Heart right ventricle (tissue), 16 donors: ENCODE measurements at regions not wholly inside any gene's neighbourhood (a gene's known extent, or its start where the extent isn't known, plus 50 kb on each side); places are given as distances from the start of the nearest gene placed in this dataset.

Source experiments
- ATAC-seq, 8 donors: fragments of 200-7000 bp; cut with Tn5 transposase; one replicate each; pipeline ENCODE4 v1.9.1; 2020; ENCODE audit warnings: mild to moderate bottlenecking in 8 of 8, moderate library complexity in 8 of 8, moderate number of reproducible peaks in 1 of 8
- DNase-seq, 2 donors: peaks; one replicate each; pipeline ENCODE4 v3.0.0-alpha.2; 2020
- H3K27ac ChIP-seq, 10 donors: fragments of 200-600 bp; sonication (generic) in 2 of 10; one replicate each; pipeline versions ENCODE4 v1.5.0 to v1.8.0; 2020 to 2022; ENCODE audit warnings: mild to moderate bottlenecking in 3 of 10
- H3K27me3 ChIP-seq, 7 donors: fragments of 200-600 bp; one replicate each; pipeline ENCODE4 v1.8.0; 2021 to 2022; ENCODE audit warnings: mild to moderate bottlenecking in 2 of 7
- H3K36me3 ChIP-seq, 9 donors: fragments of 200-600 bp; sonication (generic) in 1 of 9; one replicate each; pipeline versions ENCODE4 v1.5.0 to v1.8.0; 2020 to 2022; ENCODE audit warnings: mild to moderate bottlenecking in 2 of 9
- H3K4me1 ChIP-seq, 9 donors: fragments of 200-600 bp; sonication (generic) in 1 of 9; one replicate each; pipeline versions ENCODE4 v1.5.0 to v1.8.0; 2020 to 2022; ENCODE audit warnings: mild to moderate bottlenecking in 4 of 9
- H3K4me3 ChIP-seq, 10 donors: fragments of 200-600 bp; sonication (generic) in 2 of 10; one replicate each; pipeline versions ENCODE4 v1.5.0 to v1.8.0; 2020 to 2022; ENCODE audit warnings: mild to moderate bottlenecking in 7 of 10, moderate library complexity in 2 of 10
- H3K9me3 ChIP-seq, 11 donors: fragments of 200-600 bp in 10 of 11; sonication (generic) in 2 of 11; one replicate each; pipeline versions ENCODE4 v1.5.0 to v1.8.0; 2013 to 2022; ENCODE audit warnings: mild to moderate bottlenecking in 2 of 11, control low read depth in 1 of 11, moderate library complexity in 1 of 11
- WGBS, 2 donors: extraction: QIAGEN DNeasy Blood & Tissue Kit; methylation state at CpG; one replicate each; pipeline ENCODE4 v1.1.7; 2013; ENCODE audit warnings: inconsistent platforms in 1 of 2; 5-methylcytosine and 5-hydroxymethylcytosine counted together
- intact Hi-C, 10 donors: fragments of 100-400 bp; cut with DNase I; formaldehyde crosslinking; loops; one replicate each; pipeline versions ENCODE4 v1.11.1 to v1.14.2; 2022
- TF ChIP-seq, protein P1 (sequence below), 9 donors: fragments of 200-600 bp; sonication (generic) in 2 of 9; IDR thresholded peaks; one replicate each; pipeline versions ENCODE4 v1.5.0 to v1.8.0; 2021 to 2022; ENCODE audit warnings: antibody characterized with exemption in 9 of 9, mild to moderate bottlenecking in 5 of 9, moderate library complexity in 1 of 9
- donor health status: Arrhythmogenic right ventricular cardiomyopathy.
- donor health status: ischemic (EF 13 %, LVEDD 7.1; RV severe dilation, severe dysfunction).
- donor health status: healthy with polysubstance abuse.
- donor health status: DM: no; HTN: yes; CAD: no.
- donor health status: DM: no; HTN: no; CAD: no.
- donor health status: ischemic (EF 25% LVEDD 6.9; RV normal size, moderate dysfunction).
- donor health status: ischemic (EF 25% LVEDD 5.7; RV mildly dilated, moderate dysfunction).
- donor health status: healthy.
- donor health status: DM: yes; HTN: yes; CAD: no.
- donor health status: Ischemic cardiomyopathy.
- donor health status: ischemic (EF 35%, LVEDD 5.7; RV mildly dilated, moderate dysfunction).
- donor health status: nonischemic (EF 11% LVEDD 7.7; RV severe dilation, severe dysfunction).
- donor health status: DM: yes; HTN: yes; CAD: no.
- donor health status: PGD.
- donor health status: ischemic (EF 29% LVEDD 5.4; RV normal size, mild dysfunction).
- donor health status: nonischemic (EF 23%, LVEDD 6.1; RV moderate dilation, normal function).

DNA sequence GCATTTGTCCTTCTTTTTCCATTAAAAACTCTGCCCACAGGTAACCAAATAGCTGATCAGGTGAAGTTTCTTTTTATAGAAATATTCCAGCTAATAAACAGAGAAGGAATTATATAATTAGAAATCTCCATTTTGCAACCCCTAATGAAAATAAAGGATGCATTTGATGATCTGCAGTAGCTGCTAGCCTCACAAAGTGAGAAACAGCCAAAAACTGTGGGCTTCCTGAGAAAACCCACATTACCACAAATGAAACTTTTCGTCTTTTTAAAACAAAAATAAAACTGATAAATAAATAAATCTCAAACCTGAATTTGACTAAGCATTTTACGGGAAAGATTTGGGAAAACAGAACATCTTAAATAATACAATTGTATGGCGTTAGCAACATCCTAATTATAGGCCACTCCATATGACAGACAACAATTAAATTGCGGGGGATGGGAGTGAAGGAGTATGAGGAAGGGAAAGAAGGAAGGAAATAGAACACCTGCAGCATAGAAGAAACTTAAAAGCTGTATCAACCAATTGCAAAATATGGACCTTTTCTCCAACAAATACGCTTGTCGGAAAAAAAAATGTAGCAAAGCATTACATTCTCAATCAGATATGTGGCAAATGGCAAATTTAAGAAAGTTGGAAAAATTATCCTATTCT lies 283.0 kb upstream of the ITGA1 start:
- no peak for DNase-seq
- intact Hi-C loops = no loop called here
- Histone ChIP-seq H3K9me3 (no peaks in the 10 kb centered on the region), H3K27me3 (no peaks in the 10 kb centered on the region), H3K36me3 (no peaks in the 10 kb centered on the region), H3K4me3 (no peak overlapping the region), H3K4me1 (no peaks in the 10 kb centered on the region), H3K27ac (no peak overlapping the region)
- ATAC-seq = no peak
- TF ChIP-seq, protein P1, sequence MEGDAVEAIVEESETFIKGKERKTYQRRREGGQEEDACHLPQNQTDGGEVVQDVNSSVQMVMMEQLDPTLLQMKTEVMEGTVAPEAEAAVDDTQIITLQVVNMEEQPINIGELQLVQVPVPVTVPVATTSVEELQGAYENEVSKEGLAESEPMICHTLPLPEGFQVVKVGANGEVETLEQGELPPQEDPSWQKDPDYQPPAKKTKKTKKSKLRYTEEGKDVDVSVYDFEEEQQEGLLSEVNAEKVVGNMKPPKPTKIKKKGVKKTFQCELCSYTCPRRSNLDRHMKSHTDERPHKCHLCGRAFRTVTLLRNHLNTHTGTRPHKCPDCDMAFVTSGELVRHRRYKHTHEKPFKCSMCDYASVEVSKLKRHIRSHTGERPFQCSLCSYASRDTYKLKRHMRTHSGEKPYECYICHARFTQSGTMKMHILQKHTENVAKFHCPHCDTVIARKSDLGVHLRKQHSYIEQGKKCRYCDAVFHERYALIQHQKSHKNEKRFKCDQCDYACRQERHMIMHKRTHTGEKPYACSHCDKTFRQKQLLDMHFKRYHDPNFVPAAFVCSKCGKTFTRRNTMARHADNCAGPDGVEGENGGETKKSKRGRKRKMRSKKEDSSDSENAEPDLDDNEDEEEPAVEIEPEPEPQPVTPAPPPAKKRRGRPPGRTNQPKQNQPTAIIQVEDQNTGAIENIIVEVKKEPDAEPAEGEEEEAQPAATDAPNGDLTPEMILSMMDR (IDR thresholded peaks at IDR 0.05) = no peak
- 82 to 83% methylated on average over 6 of the region's 6 CpGs for WGBS, 2 donors

DNA sequence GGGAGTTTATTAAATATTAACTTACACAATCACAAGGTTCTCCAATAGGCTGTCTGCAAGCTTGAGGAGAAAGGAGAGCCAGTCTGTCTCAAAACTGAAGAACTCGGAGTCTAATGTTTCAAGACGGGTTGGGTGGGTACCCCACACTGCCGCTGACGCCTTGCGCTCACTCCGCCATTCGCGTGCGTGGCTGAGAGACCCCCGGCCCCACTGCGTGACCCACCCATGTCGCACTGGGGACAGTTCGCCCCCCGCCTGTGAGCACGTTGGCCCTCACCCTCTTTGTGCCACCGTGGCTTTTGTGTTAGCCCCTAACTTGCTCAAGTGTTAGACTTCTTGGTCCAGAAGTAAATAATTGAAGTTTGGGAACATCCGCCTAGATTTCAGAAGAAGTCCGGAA lies 270.0 kb upstream of the ITGA1 start:
- TF ChIP-seq, protein P1 (IDR thresholded peaks at IDR 0.05) = no peak
- 95 to 96% methylated on average over 18 of the region's 18 CpGs for WGBS, 2 donors
- Histone ChIP-seq H3K4me3 (no peak overlapping the region), H3K9me3 (peaks cover 0 to 7% (median 0%) of the 10 kb centered on the region in 11 donors), H3K27ac (no peak overlapping the region), H3K27me3 (no peaks in the 10 kb centered on the region), H3K36me3 (no peaks in the 10 kb centered on the region), H3K4me1 (no peaks in the 10 kb centered on the region)
- ATAC-seq (no peak), DNase-seq (no peak)
- intact Hi-C loops = no loop called here

DNA sequence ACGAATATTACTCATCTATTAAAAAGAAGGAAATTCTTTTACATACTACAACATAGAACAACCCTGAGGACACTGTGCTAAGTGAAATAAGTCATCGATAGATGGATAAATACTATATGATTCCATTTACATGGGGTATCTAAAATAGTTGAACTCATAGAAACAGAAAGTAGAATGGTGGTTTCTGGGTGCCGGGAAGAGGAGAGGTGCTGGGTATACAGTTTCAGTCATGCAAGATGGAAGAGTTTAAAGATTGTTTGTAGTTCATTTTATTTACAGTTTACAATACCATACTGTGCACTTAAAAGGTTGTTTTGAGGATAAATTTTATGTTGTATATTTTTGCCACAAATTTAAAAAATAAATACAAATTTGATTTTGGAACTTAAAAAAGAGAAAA lies 267.5 kb upstream of the ITGA1 start:
- intact Hi-C loops = no loop called here
- 90 to 93% methylated on average over 3 of the region's 3 CpGs for WGBS, 2 donors
- no peak for ATAC-seq

DNA sequence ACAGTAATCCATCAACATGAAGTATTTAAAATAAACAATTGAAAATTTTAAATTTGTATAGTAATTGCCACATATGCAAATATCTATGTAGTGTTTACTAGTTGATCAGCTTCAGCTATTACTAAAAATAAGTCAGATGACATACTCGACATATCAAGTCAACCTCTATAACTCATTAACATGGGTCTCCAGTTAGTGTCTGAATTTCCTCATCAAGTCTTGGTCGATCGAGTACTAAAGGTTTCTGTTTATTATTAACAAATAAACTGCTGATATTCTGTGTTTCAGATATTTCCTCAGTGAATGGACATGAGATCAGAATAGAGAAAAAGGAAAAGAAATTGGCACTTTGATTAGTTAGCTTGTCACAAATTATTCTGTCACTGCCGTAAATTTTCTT lies 266.5 kb upstream of the ITGA1 start:
- no peaks in the 10 kb centered on the region for H3K27me3 ChIP-seq
- H3K27ac ChIP-seq = no peak overlapping the region
- no peak for DNase-seq
- no peaks in the 10 kb centered on the region for H3K4me1 ChIP-seq
- WGBS, 2 donors = 87 to 89% methylated on average over 4 of the region's 4 CpGs
- no peak overlapping the region for H3K4me3 ChIP-seq
- no peak for ATAC-seq
- intact Hi-C loops = no loop called here
- TF ChIP-seq, protein P1 (IDR thresholded peaks at IDR 0.05) = no peak
- H3K36me3 ChIP-seq = no peaks in the 10 kb centered on the region
- H3K9me3 ChIP-seq = no peaks in the 10 kb centered on the region

More for the DNA sequence above, 267.5 kb upstream of the ITGA1 start:
- TF ChIP-seq, protein P1 (IDR thresholded peaks at IDR 0.05) = no peak
- no peaks in the 10 kb centered on the region for H3K4me1 ChIP-seq
- DNase-seq = no peak
- no peak overlapping the region for H3K27ac ChIP-seq
- no peaks in the 10 kb centered on the region for H3K27me3 ChIP-seq
- no peak overlapping the region for H3K4me3 ChIP-seq
- peaks cover 0 to 6% (median 0%) of the 10 kb centered on the region in 11 donors for H3K9me3 ChIP-seq
- H3K36me3 ChIP-seq = no peaks in the 10 kb centered on the region
